HG03280 (cell line): ENCODE measurements at regions not wholly inside any gene's neighbourhood (a gene's known extent, or its start where the extent isn't known, plus 50 kb on each side); places are given as distances from the start of the nearest gene placed in this dataset.
A peak's percentile ranks its signal among the peaks of the same experiment; 100 is the strongest.
"Not testable (repeated sequence)": the region's sequence is repeated elsewhere in the genome, so short reads cannot be mapped to it uniquely, and the experiment has no call there.

Source experiments
- ATAC-seq: cut with Tn5 transposase; IDR thresholded peaks from one replicate; pipeline ENCODE4 v1.9.1; 2021; ENCODE audit warnings: mild to moderate bottlenecking, moderate library complexity; ENCODE audit not compliant: unreplicated experiment

DNA sequence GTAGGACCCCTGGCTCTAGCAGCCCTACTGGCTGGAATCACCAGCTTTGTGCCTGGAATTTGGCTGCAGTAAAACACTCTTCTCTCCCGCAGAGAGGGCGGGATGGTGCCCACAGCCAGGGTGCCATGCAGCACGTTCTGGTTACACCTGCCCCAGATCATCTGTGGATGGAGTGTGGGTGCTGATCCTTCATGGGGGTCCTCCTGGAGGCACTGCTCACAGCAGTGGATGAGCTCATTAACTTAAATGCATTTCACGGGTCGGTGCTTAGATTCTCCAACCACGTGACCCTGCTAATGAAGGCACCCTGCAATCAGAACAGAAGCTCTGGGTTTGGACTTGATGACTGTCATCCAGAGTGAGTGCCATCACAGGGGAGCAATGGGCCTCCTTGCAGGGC, 138.6 kb upstream of the AFDN start:
- ATAC-seq: no peak

DNA sequence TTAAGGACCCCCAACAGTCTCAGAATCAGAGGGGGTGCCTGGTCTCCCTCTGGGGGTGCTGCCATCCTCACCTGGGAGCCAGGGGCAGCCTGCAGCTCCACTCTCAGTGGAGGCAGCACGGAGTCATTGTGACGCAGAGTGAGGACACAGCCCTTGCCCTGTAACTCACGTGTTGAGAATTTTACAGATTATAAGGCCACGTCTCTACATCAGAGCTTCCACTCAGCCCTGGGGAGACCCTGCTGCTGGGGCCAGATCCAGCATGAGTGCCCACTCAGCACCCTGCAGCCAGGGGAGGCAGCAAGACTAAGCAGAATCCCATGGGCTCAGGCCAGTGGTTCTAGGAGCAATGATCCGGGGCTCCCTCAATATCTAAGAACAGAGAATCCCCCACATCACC, 137.4 kb upstream of the AFDN start:
- ATAC-seq: no peak

DNA sequence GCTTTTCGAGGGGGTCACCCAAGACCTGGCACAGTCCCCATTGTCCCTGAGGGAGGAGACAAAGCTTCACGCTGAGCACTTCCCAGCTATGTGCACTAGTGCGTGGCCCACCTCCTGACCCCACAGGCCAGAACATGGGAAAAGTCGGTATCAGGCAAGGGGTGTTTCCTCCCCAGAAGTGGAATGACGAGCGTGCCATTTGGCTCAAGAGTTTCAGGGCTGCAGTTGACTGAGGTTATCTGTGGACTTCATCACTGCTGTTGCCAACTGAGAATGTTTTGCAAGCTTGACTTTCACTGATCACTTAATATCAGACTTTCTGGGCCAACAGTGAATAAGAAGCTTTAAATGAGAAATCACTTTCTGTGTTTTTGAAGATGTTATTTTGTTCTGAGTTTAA, 137.0 kb upstream of the AFDN start:
- no peak for ATAC-seq

DNA sequence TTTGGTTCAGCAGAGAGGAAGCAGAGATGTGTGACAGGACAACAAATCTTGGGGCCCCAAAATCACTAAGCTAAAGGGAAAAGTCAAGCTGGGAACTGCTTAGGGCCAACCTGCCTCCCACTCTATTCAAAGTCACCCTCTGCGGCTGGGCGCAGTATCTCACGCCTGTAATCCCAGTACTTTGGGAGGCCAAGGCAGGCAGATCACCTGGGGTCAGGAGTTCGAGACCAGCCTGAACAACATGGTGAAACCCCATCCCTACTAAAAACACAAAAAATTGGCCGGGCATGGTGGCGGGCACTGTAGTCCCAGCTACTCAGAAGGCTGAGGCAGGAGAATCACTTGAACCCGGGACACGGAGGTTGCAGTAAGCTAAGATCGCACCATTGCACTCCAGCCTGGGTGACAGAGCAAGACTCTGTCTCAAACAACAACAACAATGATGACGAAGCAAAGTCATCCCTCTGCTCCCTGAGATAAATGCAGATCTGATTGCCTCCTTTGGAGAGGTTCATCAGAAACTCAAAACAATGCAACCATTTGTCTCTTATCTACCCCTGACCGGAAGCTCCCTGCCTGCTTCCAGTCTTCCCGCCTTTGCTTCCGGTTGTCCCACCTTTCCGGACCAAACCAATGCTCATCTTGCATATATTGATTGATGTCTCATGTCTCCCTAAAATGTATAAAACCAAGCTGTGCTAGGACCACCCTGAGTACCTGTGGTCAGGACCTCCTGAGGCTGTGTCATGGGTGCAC, 136.4 kb upstream of the AFDN start:
- ATAC-seq: not testable (repeated sequence)

DNA sequence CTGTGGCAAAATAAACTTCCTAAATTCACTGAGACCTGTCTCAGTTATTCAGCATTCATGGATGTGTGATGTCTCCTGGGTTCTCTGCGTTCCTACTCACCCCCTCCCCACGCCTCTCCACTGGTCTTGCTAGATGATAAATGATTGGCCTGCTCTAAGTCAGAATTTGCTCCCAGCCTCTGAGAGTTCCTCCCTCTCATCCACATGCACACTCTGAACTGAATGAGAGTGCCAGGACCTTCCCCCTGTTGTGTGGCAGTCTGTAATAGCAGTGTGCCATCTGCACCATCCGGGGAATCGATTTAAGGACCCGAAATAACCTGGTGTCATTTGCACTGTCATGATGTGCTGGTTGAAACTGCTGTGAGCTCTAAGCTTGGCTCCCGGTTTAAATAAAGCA, 135.8 kb upstream of the AFDN start:
- no peak for ATAC-seq

DNA sequence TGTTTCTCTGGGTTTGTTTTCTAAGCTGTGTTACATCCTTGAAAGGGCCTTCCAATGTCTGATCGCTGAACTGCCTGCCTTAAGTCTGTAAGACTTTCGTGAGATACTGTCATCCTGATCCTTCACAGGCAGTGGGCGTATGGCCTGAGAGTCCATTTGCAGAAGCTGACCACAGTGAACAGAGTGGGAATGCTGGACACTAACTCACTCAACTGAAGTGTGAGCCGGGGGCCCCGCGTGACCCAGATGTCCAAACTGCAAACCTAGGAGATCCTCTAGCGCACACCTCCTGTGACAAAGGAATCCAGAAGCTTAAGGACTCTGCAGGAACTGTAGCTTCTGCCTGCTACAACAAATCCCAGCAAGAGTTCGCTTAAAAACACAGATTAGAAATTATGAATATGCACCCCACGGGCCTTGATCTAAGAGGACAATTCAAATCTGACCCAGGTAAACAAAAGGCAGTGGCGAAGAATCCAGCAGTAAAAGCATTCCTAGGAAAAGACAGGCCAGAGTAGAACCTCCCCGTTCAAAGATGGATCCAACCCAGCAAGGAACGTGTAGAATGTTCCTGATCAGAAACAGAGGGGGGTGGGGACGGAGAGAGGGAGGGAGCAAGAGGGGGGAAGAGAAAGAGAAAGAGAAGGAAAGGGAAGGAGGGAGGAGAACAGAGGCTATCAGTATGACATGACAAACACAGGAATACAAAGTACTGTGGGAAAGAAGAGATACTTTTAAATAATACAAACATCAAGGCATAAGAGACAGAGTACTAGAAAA, 135.0 kb upstream of the AFDN start:
- ATAC-seq: no peak

DNA sequence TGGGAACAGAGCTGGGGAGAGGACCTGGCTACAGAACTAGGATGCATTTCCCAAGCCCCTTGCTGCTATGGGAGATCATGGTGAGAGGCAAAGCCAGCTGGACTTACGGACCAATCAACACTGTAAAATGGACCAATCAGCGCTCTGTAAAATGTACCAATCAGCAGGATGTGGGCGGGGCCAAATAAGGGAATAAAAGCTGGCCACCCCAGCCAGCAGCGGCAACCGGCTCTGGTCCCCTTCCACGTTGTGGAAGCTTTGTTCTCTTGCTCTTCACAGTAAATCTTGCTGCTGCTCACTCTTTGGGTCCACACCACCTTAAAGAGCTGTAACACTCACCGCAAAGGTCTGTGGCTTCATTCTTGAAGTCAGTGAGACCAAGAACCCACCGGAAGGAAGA, 133.2 kb upstream of the AFDN start:
- ATAC-seq: not testable (repeated sequence)

DNA sequence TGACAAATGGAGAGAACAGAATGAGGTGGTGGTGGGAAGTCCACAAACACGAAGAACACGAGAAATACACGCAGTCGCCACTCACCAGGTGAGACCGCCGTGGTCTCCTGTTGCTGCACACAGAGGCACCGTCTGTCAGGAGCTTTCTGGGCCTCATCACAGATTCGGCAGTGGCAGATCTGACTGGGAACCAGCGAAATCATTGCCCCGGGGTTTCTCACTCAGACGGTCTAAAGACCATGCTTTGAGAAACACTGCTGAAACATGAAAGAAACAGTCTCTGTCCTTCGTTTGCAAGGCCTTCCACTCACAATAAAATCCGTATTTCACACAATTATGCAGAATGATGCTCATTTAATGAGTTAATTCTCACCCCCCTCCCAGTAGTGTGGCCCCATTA, 130.9 kb upstream of the AFDN start:
- ATAC-seq: no peak

DNA sequence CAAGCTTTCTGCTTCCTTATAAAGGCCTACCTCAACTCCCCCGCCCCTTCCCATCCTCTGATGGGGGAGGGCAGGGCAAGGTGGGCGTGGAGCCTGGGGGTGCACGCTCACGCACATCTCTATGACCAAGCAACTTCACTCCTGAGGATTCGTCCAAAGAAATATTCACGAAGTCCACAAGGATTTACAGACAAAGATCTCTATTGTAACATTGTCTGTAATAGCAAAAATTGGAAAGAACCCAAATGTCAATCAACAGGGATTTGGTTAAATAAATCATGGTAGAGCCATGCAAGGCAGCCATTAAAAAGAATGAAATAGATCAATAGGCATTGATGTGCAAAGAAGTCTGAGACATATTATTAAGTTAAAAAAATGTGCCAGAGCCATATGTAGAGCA, 130.4 kb upstream of the AFDN start:
- ATAC-seq: no peak

DNA sequence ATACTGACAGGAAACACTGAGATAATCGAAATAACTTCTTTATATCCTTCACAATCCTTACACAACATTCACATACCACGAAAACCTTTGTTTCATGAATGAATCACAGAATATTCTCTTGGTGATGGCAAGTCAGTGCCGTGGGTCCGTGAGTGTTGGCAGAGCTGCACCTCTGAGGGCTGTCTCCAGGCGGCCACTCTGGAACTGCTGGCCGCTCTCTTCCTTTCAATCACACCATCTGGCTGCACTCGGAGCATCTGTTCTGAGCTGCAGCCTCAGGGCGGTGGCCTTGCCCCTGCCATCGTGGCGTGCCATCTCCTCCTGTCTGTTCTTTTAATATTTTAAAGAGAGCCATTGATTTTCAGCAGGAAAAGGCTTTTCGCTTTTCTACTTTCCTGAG, 129.4 kb upstream of the AFDN start:
- no peak for ATAC-seq

DNA sequence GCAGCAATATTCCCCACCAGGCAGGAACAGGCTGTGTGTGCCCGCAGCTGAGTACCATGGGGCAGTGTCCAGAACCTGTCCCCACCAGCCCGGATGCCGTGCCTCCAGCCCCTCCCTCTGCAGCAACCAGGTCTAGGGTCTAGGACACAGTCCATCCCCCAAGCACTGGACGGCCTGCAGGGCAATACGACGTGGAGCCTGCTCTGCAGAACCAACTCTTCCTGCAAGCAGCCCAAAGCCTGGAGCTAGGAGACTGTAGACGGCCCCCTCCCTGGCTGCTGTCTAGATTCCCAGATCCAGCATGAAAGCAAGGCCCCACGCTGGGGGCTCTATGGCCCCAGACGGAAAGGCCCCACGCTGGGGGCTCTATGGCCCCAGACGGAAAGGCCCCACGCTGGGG, 128.2 kb upstream of the AFDN start:
- ATAC-seq: no peak

DNA sequence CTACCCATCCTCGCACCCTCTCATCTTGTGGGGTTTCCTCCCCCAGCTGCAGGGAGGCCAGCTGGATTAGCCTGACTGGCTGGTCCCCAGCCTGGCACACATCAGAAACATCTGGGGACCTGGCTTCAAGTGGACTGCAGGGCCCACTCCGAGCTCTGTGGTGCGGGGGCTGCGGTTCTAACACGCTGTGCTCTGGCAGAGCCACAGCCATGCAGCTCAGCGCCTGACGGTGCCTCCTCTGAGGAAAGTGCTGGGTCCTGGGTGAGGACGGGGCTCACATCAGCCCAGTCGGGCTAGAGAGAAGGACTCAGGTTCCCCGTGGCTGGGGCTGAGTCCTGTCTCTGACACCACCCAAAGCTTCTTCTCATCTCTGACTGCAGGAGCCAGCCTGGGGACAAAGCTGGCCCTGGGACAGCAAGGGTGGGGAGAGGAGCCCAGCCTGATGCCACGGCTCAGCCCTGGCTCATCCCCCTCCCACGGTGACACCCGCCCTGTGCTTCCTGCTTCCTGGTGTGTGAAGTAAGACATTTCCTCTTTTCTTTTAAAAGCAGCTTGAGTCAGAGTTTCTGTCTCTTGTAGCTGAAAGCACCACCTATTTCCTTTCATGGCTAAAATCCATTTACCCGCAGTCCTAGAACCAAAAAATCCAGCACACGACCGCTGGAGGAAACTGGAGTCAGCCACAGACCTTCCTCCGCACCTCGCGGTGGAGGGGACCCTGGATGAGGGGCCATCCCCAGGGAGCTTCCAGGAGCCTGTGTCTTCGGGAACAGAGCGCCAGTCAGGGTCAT, 127.4 kb upstream of the AFDN start:
- ATAC-seq: peak; percentile 77

DNA sequence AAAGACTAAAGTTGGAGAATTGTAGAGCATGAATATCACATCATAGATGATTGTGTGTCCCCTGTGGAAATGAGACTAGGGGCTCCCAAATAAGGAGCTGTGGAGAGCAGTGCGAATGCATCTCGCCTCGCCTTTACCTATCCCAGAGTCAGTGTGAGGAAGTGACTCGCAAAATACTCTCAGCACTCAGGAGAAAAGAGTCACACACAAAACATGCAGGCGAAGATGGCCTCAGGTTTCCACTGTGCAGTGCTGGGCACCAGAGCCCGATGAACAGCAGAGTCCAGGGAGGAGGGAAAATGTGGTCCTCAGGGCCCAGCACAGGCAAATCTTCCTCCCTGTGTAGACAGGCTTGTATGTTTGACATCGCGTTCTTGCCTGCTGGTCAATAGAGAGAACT, 126.5 kb upstream of the AFDN start:
- ATAC-seq: no peak

DNA sequence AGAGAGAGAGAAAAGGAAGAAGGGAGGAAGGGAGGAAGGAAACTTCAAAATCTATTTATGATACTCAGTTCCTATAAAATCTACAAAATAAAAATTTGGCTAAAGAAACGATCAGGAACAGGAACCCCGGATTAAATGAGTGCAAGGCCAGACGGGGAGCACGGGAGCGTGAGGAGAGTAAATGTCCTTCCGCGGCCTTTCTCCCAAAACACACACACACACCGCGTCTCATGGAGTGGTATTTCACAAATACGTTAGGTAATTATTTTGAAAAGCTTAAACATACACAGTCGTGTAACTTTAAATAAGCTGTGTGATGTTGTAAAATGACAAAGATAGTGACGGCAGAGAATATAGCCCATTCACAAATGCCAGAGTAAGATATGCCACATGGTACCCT, 125.7 kb upstream of the AFDN start:
- ATAC-seq: no peak

DNA sequence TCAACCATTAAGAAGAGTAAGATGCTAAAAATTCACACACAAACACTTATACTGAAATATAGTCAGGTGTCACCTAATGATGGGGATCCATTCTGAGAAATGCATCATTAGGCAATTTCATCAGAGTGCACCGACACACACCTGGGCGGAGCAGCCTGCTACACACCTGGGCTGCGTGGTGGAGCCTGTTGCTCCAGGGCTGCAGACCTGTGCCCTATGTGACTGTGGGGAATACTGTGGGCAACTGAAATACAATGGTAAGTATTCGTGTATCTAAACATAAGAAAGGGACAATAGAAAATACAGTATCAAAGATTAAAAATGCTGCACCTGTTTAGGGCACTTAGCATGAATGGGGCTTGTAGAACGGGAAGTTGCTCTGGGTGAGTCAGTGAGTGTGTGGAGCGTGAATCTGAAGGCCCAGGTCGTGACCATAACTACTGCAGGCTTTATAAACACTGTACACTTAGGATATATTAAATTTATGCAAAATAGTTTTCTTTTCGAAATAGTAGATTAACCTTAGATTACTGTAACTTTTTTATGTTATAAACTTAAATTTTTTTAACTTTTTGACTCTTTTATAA, 124.4 kb upstream of the AFDN start:
- no peak for ATAC-seq

DNA sequence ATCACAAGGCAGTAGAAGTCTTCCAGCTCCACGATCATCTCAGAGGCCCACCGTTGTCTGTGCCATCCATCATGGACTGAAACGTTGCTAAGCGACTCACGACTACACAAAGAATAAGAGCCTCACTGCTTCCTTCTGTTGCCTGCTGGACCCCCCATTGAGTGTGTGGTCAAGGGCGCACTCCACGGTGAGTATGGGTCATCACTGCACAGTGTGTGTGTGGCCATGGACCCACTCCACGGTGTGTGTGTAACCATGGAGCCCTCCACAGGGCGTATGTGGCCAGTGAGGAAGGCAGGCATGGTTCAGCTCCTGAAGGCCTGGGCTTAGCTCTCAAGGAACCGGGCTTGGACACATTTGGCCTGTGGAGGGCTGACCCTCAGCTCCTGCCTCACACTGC, 123.4 kb upstream of the AFDN start:
- ATAC-seq: no peak

DNA sequence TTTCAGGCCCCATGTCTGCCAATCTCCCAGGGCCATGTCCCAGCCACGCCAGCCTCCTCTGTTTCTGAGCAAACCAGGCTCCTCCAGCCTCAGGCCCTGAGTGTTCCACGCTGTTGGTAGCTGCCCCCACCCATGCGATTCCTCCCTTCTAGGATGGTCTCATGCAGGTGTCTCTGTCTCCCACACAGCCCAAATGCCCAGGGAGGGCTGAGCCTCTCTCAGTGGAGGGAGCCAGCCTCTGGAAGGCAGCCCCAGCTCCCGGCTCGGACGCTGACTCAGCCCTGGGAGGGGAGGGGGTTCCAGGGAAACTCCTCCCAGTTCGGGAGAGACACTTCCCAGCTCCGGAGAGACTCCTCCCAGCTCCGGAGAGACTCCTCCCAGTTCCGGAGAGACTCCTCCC, 122.9 kb upstream of the AFDN start:
- ATAC-seq: no peak

DNA sequence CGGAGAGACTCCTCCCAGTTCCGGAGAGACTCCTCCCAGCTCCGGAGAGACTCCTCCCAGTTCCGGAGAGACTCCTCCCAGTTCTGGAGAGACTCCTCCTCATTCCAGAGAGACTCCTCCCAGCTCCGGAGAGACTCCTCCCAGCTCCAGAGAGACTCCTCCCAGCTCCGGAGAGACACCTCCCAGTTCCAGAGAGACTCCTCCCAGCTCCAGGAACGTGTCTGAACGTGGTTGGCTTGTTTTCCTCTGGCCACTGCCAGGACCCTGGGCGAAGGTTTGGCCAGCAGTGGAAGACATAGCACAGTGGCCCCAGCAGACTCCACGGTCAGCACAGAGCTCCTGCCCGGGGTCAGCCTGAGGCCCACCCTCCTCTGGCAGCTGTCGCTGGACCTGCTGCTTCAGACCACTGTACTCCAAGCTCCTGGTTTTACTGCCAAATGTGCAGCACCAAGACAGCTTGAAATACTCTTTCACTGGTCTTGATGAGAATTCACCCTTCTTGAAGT, 122.3 kb upstream of the AFDN start:
- ATAC-seq: no peak

DNA sequence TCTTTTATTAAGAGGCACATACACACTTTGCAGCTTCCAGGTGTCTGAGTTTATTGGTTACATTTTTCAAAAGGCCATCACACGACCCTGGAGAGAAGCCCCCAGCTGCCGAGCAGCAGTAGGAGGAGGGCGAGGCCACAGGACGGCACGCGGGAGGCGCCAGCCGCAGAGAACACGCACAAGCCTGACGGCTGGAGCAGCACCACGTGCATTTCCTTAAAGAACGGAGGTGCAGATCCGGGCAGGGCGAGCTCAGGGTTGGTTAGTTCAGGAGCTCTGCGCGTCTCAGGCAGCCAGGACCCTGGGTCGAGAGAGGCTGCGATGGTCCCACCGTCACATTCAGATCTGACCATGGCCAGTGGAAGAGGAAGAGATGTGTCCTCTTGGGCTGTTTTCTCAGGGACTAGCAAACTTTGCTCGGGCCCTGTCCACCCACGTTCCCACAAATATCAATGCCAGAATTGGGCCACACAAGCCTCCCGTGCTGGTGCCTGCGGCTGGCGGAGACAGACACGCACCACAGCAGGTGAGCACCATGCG, 121.4 kb upstream of the AFDN start:
- no peak for ATAC-seq

DNA sequence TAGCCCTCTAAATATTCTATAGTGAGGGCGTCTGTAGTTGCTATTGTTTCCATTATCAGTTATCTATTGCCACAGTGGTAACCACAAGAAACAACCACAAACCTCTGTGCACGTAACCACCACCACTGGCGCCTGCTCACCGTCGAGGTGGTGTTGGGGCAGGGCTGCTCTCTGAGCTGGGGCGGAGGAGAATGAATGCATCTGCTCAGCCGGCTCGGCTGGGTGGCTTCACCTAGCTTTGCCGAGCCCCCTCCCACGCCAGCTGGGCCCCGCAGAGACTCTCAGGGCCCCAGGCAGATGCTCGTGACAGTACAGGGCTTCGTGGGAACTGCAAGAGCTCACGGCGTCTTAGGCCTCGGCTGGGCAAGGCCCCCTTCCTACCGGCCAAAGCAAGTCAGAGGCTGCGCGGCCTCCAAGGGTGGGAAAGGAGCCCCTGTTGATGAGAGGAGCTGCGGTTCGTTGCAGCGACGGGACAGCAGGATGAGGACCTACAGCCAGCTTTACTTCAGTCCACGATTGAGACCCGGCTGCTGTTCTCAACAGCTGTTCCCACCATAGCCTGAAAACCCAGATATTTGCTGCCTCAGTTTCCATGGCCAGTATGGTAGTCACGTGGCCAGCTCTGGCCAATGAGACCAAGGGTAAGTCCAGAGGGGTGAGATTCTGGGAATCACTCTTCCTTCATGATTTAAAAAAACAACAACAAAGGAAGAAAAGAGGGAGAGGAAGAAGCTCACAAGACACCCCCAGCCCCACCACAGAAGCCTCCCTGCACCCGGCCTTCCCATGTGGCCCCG, 120.2 kb upstream of the AFDN start:
- peak; percentile 92 for ATAC-seq
